Neural progenitor cell (in vitro differentiated cells): ENCODE measurements at regions not wholly inside any gene's neighbourhood (a gene's known extent, or its start where the extent isn't known, plus 50 kb on each side); places are given as distances from the start of the nearest gene placed in this dataset.

ENCODE experiments used
- DNase-seq: peaks from one replicate; pipeline ENCODE4 v3.0.0-alpha.2; 2016; ENCODE audit warnings: low spot score
- H2AFZ ChIP-seq: fragments of 200-600 bp; sonication (generic); replicated peaks from 2 replicates; pipeline ENCODE4 v1.6.1; 2016; ENCODE audit warnings: antibody characterized with exemption
- H3F3A ChIP-seq: fragments of 200-600 bp; sonication (generic); 2 replicates; pipeline ENCODE4 v1.6.1; 2016; ENCODE audit warnings: antibody characterized with exemption, low read depth
- H3K27ac ChIP-seq: fragments of 200-600 bp; sonication (generic); 2 replicates; pipeline ENCODE4 v1.5.1; 2016; ENCODE audit warnings: mild to moderate bottlenecking
- H3K27me3 ChIP-seq: fragments of 200-600 bp; sonication (generic); 2 replicates; pipeline ENCODE4 v1.6.1; 2016; ENCODE audit warnings: mild to moderate bottlenecking, moderate library complexity
- H3K36me3 ChIP-seq: fragments of 200-600 bp; sonication (generic); 2 replicates; pipeline ENCODE4 v1.5.1; 2016
- H3K4me1 ChIP-seq: fragments of 200-600 bp; sonication (generic); 2 replicates; pipeline ENCODE4 v1.6.1; 2016; ENCODE audit warnings: mixed run types
- H3K4me2 ChIP-seq: fragments of 200-600 bp; sonication (generic); 2 replicates; pipeline ENCODE4 v1.6.1; 2016
- H3K4me3 ChIP-seq: fragments of 200-600 bp; sonication (generic); 2 replicates; pipeline ENCODE4 v1.5.1; 2016
- H3K79me2 ChIP-seq: fragments of 200-600 bp; sonication (generic); 2 replicates; pipeline ENCODE4 v1.6.1; 2016; ENCODE audit warnings: low read depth
- H3K9ac ChIP-seq: fragments of 200-600 bp; sonication (generic); 2 replicates; pipeline ENCODE4 v1.6.1; 2016
- H3K9me3 ChIP-seq: fragments of 200-600 bp; sonication (generic); 2 replicates; pipeline ENCODE4 v1.5.1; 2016; ENCODE audit warnings: low read depth
- H4K20me1 ChIP-seq: fragments of 200-600 bp; sonication (generic); 2 replicates; pipeline ENCODE4 v1.6.1; 2016; ENCODE audit warnings: low read depth
- H3K27ac Mint-ChIP-seq: 3 replicates; pipeline ENCODE4 v1.8.0; 2021; ENCODE audit warnings: mixed read lengths
- H3K27me3 Mint-ChIP-seq: 2 replicates; pipeline ENCODE4 v1.8.0; 2022; ENCODE audit warnings: low read depth, mild to moderate bottlenecking, inconsistent platforms, moderate library complexity, mixed read lengths; ENCODE audit not compliant: insufficient read depth
- H3K36me3 Mint-ChIP-seq: 3 replicates; pipeline ENCODE4 v1.8.0; 2021; ENCODE audit warnings: mixed read lengths
- H3K4me1 Mint-ChIP-seq: 3 replicates; pipeline ENCODE4 v1.8.0; 2021; ENCODE audit warnings: mixed read lengths
- H3K4me3 Mint-ChIP-seq: 3 replicates; pipeline ENCODE4 v1.8.0; 2021; ENCODE audit warnings: mild to moderate bottlenecking, moderate library complexity, mixed read lengths
- H3K9me3 Mint-ChIP-seq: 3 replicates; pipeline ENCODE4 v1.8.0; 2020; ENCODE audit warnings: mixed read lengths
- CTCF ChIP-seq: fragments of 200-600 bp; sonication (generic); IDR thresholded peaks from 2 replicates; pipeline ENCODE4 v1.5.1; 2017; ENCODE audit warnings: antibody characterized with exemption, mild to moderate bottlenecking
- EZH2 ChIP-seq: fragments of 200-600 bp; sonication (generic); IDR thresholded peaks from 2 replicates; pipeline ENCODE4 v1.6.1; 2017; ENCODE audit warnings: antibody characterized with exemption, mild to moderate bottlenecking, moderate library complexity
- EZH2phosphoT487 ChIP-seq: fragments of 200-600 bp; sonication (generic); IDR thresholded peaks from 2 replicates; pipeline ENCODE4 v1.6.1; 2017; ENCODE audit warnings: antibody characterized with exemption

DNA sequence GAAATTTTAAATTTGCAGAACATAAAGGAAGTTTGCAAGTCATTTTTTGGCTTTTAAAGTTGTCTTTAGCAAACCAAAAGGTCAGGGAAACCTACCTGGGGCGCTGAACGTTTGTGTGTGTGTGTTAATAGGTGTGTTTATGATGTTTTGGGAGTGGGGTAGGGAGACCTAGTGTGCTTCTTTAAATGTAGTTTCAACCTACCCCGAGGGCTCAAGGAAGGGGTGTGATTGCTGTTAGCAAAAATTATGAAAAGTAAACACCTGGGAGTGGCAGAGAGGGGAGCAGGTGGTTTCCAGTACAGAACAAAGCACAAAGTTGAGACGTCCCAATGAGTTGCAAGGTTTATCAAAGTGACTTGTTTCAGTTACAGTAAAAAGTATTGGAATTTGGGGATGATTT is 58.7 kb upstream of the WDR26 start:
- no peaks in the 10 kb centered on the region for H3K79me2 ChIP-seq
- peaks cover 16% of the 10 kb centered on the region for H3F3A ChIP-seq
- no peak overlapping the region for H3K27ac ChIP-seq
- DNase-seq = no peak
- H4K20me1 ChIP-seq = no peaks in the 10 kb centered on the region
- no peak overlapping the region for H3K4me2 ChIP-seq
- peak overlapping the region; percentile 1 for H2AFZ ChIP-seq
- H3K9me3 Mint-ChIP-seq = peaks cover 24% of the 10 kb centered on the region
- peaks cover 4% of the 10 kb centered on the region for H3K27me3 Mint-ChIP-seq
- H3K27ac Mint-ChIP-seq = no peak overlapping the region
- no peak overlapping the region for H3K4me3 ChIP-seq
- peaks cover 4% of the 10 kb centered on the region for H3K36me3 Mint-ChIP-seq
- H3K9ac ChIP-seq = no peak overlapping the region
- no peaks in the 10 kb centered on the region for H3K36me3 ChIP-seq
- H3K9me3 ChIP-seq = no peaks in the 10 kb centered on the region
- peaks cover 10% of the 10 kb centered on the region for H3K4me1 Mint-ChIP-seq
- H3K4me3 Mint-ChIP-seq = no peak overlapping the region
- H3K4me1 ChIP-seq = peaks cover 8% of the 10 kb centered on the region
- TF ChIP-seq EZH2phosphoT487 (no peak), CTCF (no peak), EZH2 (no peak)
- H3K27me3 ChIP-seq = no peaks in the 10 kb centered on the region

GRCh38 chr1:224494343-224494742 is 59.7 kb upstream of the WDR26 start:
- Histone ChIP-seq H2AFZ (no peak overlapping the region), H3K27me3 (no peaks in the 10 kb centered on the region), H4K20me1 (no peaks in the 10 kb centered on the region), H3K9me3 (no peaks in the 10 kb centered on the region), H3K4me3 (no peak overlapping the region), H3K9ac (no peak overlapping the region), H3K36me3 (no peaks in the 10 kb centered on the region), H3K79me2 (no peaks in the 10 kb centered on the region), H3K4me2 (no peak overlapping the region), H3K27ac (no peak overlapping the region), H3F3A (peaks cover 27% of the 10 kb centered on the region), H3K4me1 (peaks cover 17% of the 10 kb centered on the region)
- H3K27me3 Mint-ChIP-seq = peaks cover 4% of the 10 kb centered on the region
- TF ChIP-seq CTCF (no peak), EZH2phosphoT487 (no peak), EZH2 (no peak)
- H3K9me3 Mint-ChIP-seq = peaks cover 15% of the 10 kb centered on the region
- no peaks in the 10 kb centered on the region for H3K36me3 Mint-ChIP-seq
- no peak for DNase-seq
- peaks cover 18% of the 10 kb centered on the region for H3K4me1 Mint-ChIP-seq
- H3K4me3 Mint-ChIP-seq = no peak overlapping the region
- no peak overlapping the region for H3K27ac Mint-ChIP-seq

GRCh38 chr1:224495866-224496265 is 61.3 kb upstream of the WDR26 start:
- peaks cover 22% of the 10 kb centered on the region for H3K4me1 ChIP-seq
- no peak overlapping the region for H3K4me2 ChIP-seq
- DNase-seq = no peak
- no peak overlapping the region for H2AFZ ChIP-seq
- H3K27me3 Mint-ChIP-seq = peaks cover 4% of the 10 kb centered on the region
- no peaks in the 10 kb centered on the region for H3K27me3 ChIP-seq
- no peaks in the 10 kb centered on the region for H3K36me3 ChIP-seq
- no peak overlapping the region for H3K4me3 Mint-ChIP-seq
- TF ChIP-seq CTCF (no peak), EZH2 (no peak), EZH2phosphoT487 (no peak)
- no peak overlapping the region for H3K9ac ChIP-seq
- H4K20me1 ChIP-seq = no peaks in the 10 kb centered on the region
- no peak overlapping the region for H3K27ac Mint-ChIP-seq
- H3K9me3 ChIP-seq = no peaks in the 10 kb centered on the region
- peaks cover 27% of the 10 kb centered on the region for H3K4me1 Mint-ChIP-seq
- no peaks in the 10 kb centered on the region for H3K79me2 ChIP-seq
- peaks cover 33% of the 10 kb centered on the region for H3F3A ChIP-seq
- H3K27ac ChIP-seq = no peak overlapping the region
- no peak overlapping the region for H3K4me3 ChIP-seq
- peaks cover 10% of the 10 kb centered on the region for H3K9me3 Mint-ChIP-seq
- no peaks in the 10 kb centered on the region for H3K36me3 Mint-ChIP-seq

- DNase-seq = no peak
- Mint-ChIP-seq H3K4me1 (peaks cover 33% of the 10 kb centered on the region), H3K4me3 (no peak overlapping the region), H3K9me3 (peaks cover 10% of the 10 kb centered on the region), H3K36me3 (no peaks in the 10 kb centered on the region), H3K27me3 (peaks cover 6% of the 10 kb centered on the region), H3K27ac (no peak overlapping the region)
- Histone ChIP-seq H3K27me3 (no peaks in the 10 kb centered on the region), H3F3A (peaks cover 38% of the 10 kb centered on the region), H2AFZ (no peak overlapping the region), H3K79me2 (no peaks in the 10 kb centered on the region), H3K4me3 (no peak overlapping the region), H3K36me3 (no peaks in the 10 kb centered on the region), H3K9me3 (no peaks in the 10 kb centered on the region), H3K27ac (no peak overlapping the region), H3K4me1 (peaks cover 28% of the 10 kb centered on the region), H4K20me1 (no peaks in the 10 kb centered on the region), H3K9ac (no peak overlapping the region), H3K4me2 (no peak overlapping the region)
- no peak for TF ChIP-seq CTCF
- TF ChIP-seq EZH2 = no peak
- no peak for TF ChIP-seq EZH2phosphoT487
Measured at GRCh38 chr1:224496826-224497225, 62.2 kb upstream of the WDR26 start.
